Right ventricle myocardium inferior (tissue), 1 donor: ENCODE measurements at regions not wholly inside any gene's neighbourhood (a gene's known extent, or its start where the extent isn't known, plus 50 kb on each side); places are given as distances from the start of the nearest gene placed in this dataset.

Experiments
- ATAC-seq: fragments of 200-7000 bp; cut with Tn5 transposase; one replicate; pipeline ENCODE4 v1.9.1; 2020; ENCODE audit warnings: mild to moderate bottlenecking, moderate library complexity
- DNase-seq: peaks from one replicate; pipeline ENCODE4 v3.0.0; 2021; ENCODE audit errors: missing footprints
- intact Hi-C: fragments of 100-400 bp; cut with DNase I; formaldehyde crosslinking; loops from one replicate; pipeline ENCODE4 v1.11.0; 2022
- donor health status: DM: no; HTN: yes; CAD: no; lungs with severe emphysema.

- no peak for ATAC-seq
- intact Hi-C loops: no loop called here
- no peak for DNase-seq
Observed at GRCh38 chr6:21827425-21828202, 234.1 kb downstream of the SOX4 start.

- no peak for DNase-seq
- intact Hi-C loops: no loop called here
- no peak for ATAC-seq
Observed at GRCh38 chr6:21828704-21829103, 235.2 kb downstream of the SOX4 start.

- intact Hi-C loops: no loop called here
- DNase-seq (no peak), ATAC-seq (no peak)
Observed at GRCh38 chr6:21829126-21829525, 235.6 kb downstream of the SOX4 start.

- DNase-seq (no peak), ATAC-seq (no peak)
- intact Hi-C loops: no loop called here
Observed at GRCh38 chr6:21831521-21832291, 238.2 kb downstream of the SOX4 start.

- intact Hi-C loops: no loop called here
- ATAC-seq: no peak
- no peak for DNase-seq
Observed at GRCh38 chr6:21836277-21836676, 242.7 kb downstream of the SOX4 start.

GRCh38 chr6:21836772-21837425 is 243.3 kb downstream of the SOX4 start:
- intact Hi-C loops: no loop called here
- ATAC-seq (no peak), DNase-seq (no peak)

- DNase-seq: no peak
- no peak for ATAC-seq
- intact Hi-C loops: loop anchor here (10.0 kb wide), 1 partner anchor 176 kb away; no protein-coding TSS in a partner anchor
Observed at GRCh38 chr6:21840428-21840827, 246.9 kb downstream of the SOX4 start.

- no peak for DNase-seq
- intact Hi-C loops: loop anchor here (10.0 kb wide), 1 partner anchor 178 kb away; no protein-coding TSS in a partner anchor
- no peak for ATAC-seq
Observed at GRCh38 chr6:21842875-21843645, 249.5 kb downstream of the SOX4 start.

- intact Hi-C loops: loop anchor here (10.0 kb wide), 1 partner anchor 180 kb away; no protein-coding TSS in a partner anchor
- no peak for DNase-seq
- ATAC-seq: no peak
Observed at GRCh38 chr6:21844120-21844917, 250.8 kb downstream of the SOX4 start.

- intact Hi-C loops: loop anchor here (5.0 to 10.0 kb wide), 2 partner anchors 180 to 253 kb away; partner anchors contain the start of gene SOX4
- ATAC-seq (peak; percentile 30), DNase-seq (no peak)
Observed at GRCh38 chr6:21845018-21845417, 251.5 kb downstream of the SOX4 start.

- intact Hi-C loops: loop anchor here (5.0 to 10.0 kb wide), 2 partner anchors 181 to 253 kb away; partner anchors contain the start of gene SOX4
- ATAC-seq (no peak), DNase-seq (no peak)
Observed at GRCh38 chr6:21845439-21846140, 252.0 kb downstream of the SOX4 start.

GRCh38 chr6:21846541-21847451 is 253.2 kb downstream of the SOX4 start:
- ATAC-seq (peak; percentile 9), DNase-seq (no peak)
- intact Hi-C loops: loop anchor here (5.0 to 10.0 kb wide), 2 partner anchors 182 to 254 kb away; partner anchors contain the start of gene SOX4

- intact Hi-C loops: loop anchor here (5.0 to 10.0 kb wide), 2 partner anchors 183 to 256 kb away; partner anchors contain the start of gene SOX4
Observed at GRCh38 chr6:21847711-21848480, 254.3 kb downstream of the SOX4 start.

GRCh38 chr6:21850691-21851090 is 257.1 kb downstream of the SOX4 start:
- intact Hi-C loops: no loop called here

More at GRCh38 chr6:21847711-21848480, 254.3 kb downstream of the SOX4 start:
- DNase-seq (no peak), ATAC-seq (no peak)

GRCh38 chr6:21855811-21856455 is 262.4 kb downstream of the SOX4 start:
- ATAC-seq (no peak), DNase-seq (no peak)
- intact Hi-C loops: no loop called here

More at GRCh38 chr6:21850691-21851090, 257.1 kb downstream of the SOX4 start:
- no peak for ATAC-seq
- DNase-seq: no peak
